WERI-Rb-1 (cell line): ENCODE measurements at regions not wholly inside any gene's neighbourhood (a gene's known extent, or its start where the extent isn't known, plus 50 kb on each side); places are given as distances from the start of the nearest gene placed in this dataset.

Experiments
- DNase-seq: peaks from one replicate; pipeline ENCODE4 v3.0.0-alpha.2; 2020
- H3K27ac ChIP-seq: fragments of 250-450 bp; sonication (Bioruptor Pico); 2 replicates; pipeline ENCODE4 v1.5.1; 2020; ENCODE audit warnings: mild to moderate bottlenecking, moderate library complexity
- H3K27me3 ChIP-seq: fragments of 250-450 bp; sonication (Bioruptor Pico); 2 replicates; pipeline ENCODE4 v1.5.1; 2021; ENCODE audit warnings: mild to moderate bottlenecking, low read depth, moderate library complexity; ENCODE audit not compliant: insufficient read depth, severe bottlenecking
- H3K36me3 ChIP-seq: fragments of 250-450 bp; sonication (Bioruptor Pico); 2 replicates; pipeline ENCODE4 v1.5.1; 2020; ENCODE audit warnings: mild to moderate bottlenecking, moderate library complexity
- H3K4me3 ChIP-seq: 2 replicates; pipeline ENCODE4 v1.5.1; 2011; ENCODE audit warnings: low read depth, mild to moderate bottlenecking, control low read depth, low read length
- H3K9me3 ChIP-seq: fragments of 250-450 bp; sonication (Bioruptor Pico); 2 replicates; pipeline ENCODE4 v1.5.1; 2021; ENCODE audit warnings: mild to moderate bottlenecking, moderate library complexity; ENCODE audit not compliant: severe bottlenecking
- CTCF ChIP-seq: IDR thresholded peaks from 2 replicates; pipeline ENCODE4 v1.5.1; 2011; ENCODE audit warnings: low read depth, mild to moderate bottlenecking, control low read depth, inconsistent platforms, low read length

DNA sequence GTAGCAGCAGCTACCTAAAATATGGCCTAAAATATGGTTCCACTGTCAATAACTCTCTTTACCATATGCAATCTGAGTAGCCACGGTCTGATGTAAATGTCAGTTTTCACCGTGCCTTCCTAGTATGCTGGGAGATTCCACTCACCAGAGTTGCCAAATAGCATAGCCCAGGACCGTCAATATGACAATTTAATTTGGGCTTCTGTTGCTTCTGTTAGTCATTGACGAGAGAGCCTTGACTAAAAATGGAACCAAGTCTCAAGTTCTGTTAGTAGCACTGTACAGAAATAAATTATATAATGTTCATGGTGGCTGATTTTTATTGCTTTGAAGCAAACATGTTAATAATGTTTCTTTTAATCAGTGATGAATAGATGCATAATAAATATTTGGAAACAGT, 348.4 kb downstream of the BCAT1 start:
- Histone ChIP-seq H3K27ac (no peak overlapping the region), H3K36me3 (no peaks in the 10 kb centered on the region), H3K4me3 (no peak overlapping the region), H3K27me3 (no peaks in the 10 kb centered on the region), H3K9me3 (no peaks in the 10 kb centered on the region)
- no peak for TF ChIP-seq CTCF
- no peak for DNase-seq

GRCh38 chr12:24599736-24600135, 349.2 kb downstream of the BCAT1 start:
- Histone ChIP-seq H3K27ac (no peak overlapping the region), H3K36me3 (no peaks in the 10 kb centered on the region), H3K27me3 (no peaks in the 10 kb centered on the region), H3K4me3 (no peak overlapping the region), H3K9me3 (no peaks in the 10 kb centered on the region)
- TF ChIP-seq CTCF, result no peak
- DNase-seq, result no peak

GRCh38 chr12:24597580-24597979, 351.3 kb downstream of the BCAT1 start:
- TF ChIP-seq CTCF, result no peak
- no peak for DNase-seq
- H3K36me3 ChIP-seq, result no peaks in the 10 kb centered on the region
- no peak overlapping the region for H3K4me3 ChIP-seq
- no peaks in the 10 kb centered on the region for H3K9me3 ChIP-seq
- no peak overlapping the region for H3K27ac ChIP-seq
- no peaks in the 10 kb centered on the region for H3K27me3 ChIP-seq

- Histone ChIP-seq H3K27me3 (no peaks in the 10 kb centered on the region), H3K9me3 (no peaks in the 10 kb centered on the region), H3K4me3 (no peak overlapping the region), H3K36me3 (no peaks in the 10 kb centered on the region), H3K27ac (no peak overlapping the region)
- TF ChIP-seq CTCF, result 0 out of 2 replicates have a peak, but pooled peaks have one; percentile 29
- no peak for DNase-seq
These were observed 352.0 kb downstream of the BCAT1 start for GRCh38 chr12:24596768-24597388.

GRCh38 chr12:24595652-24596235, 353.2 kb downstream of the BCAT1 start:
- H3K36me3 ChIP-seq, result no peaks in the 10 kb centered on the region
- H3K9me3 ChIP-seq, result no peaks in the 10 kb centered on the region
- H3K4me3 ChIP-seq, result no peak overlapping the region
- DNase-seq, result no peak
- no peak overlapping the region for H3K27ac ChIP-seq
- TF ChIP-seq CTCF, result no peak
- no peaks in the 10 kb centered on the region for H3K27me3 ChIP-seq
